MM.1S (cell line): ENCODE measurements at regions not wholly inside any gene's neighbourhood (a gene's known extent, or its start where the extent isn't known, plus 50 kb on each side); places are given as distances from the start of the nearest gene placed in this dataset.

Experiments
- DNase-seq: peaks from one replicate; pipeline ENCODE4 v3.0.0-alpha.2; 2015
- H2AFZ ChIP-seq: fragments of 300-600 bp; sonication (generic); 2 replicates; pipeline ENCODE4 v1.6.0; 2016; ENCODE audit warnings: antibody characterized with exemption, low read length
- H3F3A ChIP-seq: fragments of 300-600 bp; sonication (generic); 2 replicates; pipeline ENCODE4 v1.6.1; 2016; ENCODE audit warnings: mild to moderate bottlenecking, antibody characterized with exemption, low read length, moderate library complexity, mixed read lengths; ENCODE audit not compliant: insufficient read depth
- H3K27ac ChIP-seq: fragments of 300-600 bp; sonication (generic); 2 replicates; pipeline ENCODE4 v1.5.1; 2016; ENCODE audit warnings: mild to moderate bottlenecking, low read length
- H3K27me3 ChIP-seq: fragments of 300-600 bp; sonication (generic); replicated peaks from 2 replicates; pipeline ENCODE4 v1.6.0; 2016; ENCODE audit warnings: low read length; ENCODE audit not compliant: insufficient read depth
- H3K36me3 ChIP-seq: fragments of 300-600 bp; sonication (generic); replicated peaks from 2 replicates; pipeline ENCODE4 v1.6.1; 2016; ENCODE audit warnings: mild to moderate bottlenecking, low read length, mixed read lengths; ENCODE audit not compliant: insufficient read depth
- H3K4me1 ChIP-seq: fragments of 300-600 bp; sonication (generic); 2 replicates; pipeline ENCODE4 v1.6.1; 2016; ENCODE audit warnings: low read length, mixed read lengths
- H3K4me2 ChIP-seq: fragments of 300-600 bp; sonication (generic); 2 replicates; pipeline ENCODE4 v1.6.0; 2016; ENCODE audit warnings: low read depth, low read length
- H3K4me3 ChIP-seq: fragments of 300-600 bp; sonication (generic); 2 replicates; pipeline ENCODE4 v1.5.1; 2016; ENCODE audit warnings: low read length, mixed read lengths
- H3K79me2 ChIP-seq: fragments of 300-600 bp; sonication (generic); 2 replicates; pipeline ENCODE4 v1.6.1; 2016; ENCODE audit warnings: mixed run types, low read length, mixed read lengths
- H3K9ac ChIP-seq: fragments of 300-600 bp; sonication (generic); 2 replicates; pipeline ENCODE4 v1.6.1; 2016; ENCODE audit warnings: low read length, mixed read lengths
- H3K9me2 ChIP-seq: fragments of 300-600 bp; sonication (generic); replicated peaks from 2 replicates; pipeline ENCODE4 v1.6.1; 2016; ENCODE audit warnings: mild to moderate bottlenecking, low read length, mixed read lengths; ENCODE audit not compliant: insufficient read depth
- H3K9me3 ChIP-seq: fragments of 300-600 bp; sonication (generic); replicated peaks from 2 replicates; pipeline ENCODE4 v1.6.1; 2016; ENCODE audit warnings: mild to moderate bottlenecking, low read length, mixed read lengths; ENCODE audit not compliant: insufficient read depth
- H4K20me1 ChIP-seq: fragments of 300-600 bp; sonication (generic); 2 replicates; pipeline ENCODE4 v1.6.1; 2016; ENCODE audit warnings: mild to moderate bottlenecking, low read length, moderate library complexity, mixed read lengths; ENCODE audit not compliant: insufficient read depth
- CTCF ChIP-seq: fragments of 300-600 bp; sonication (generic); IDR thresholded peaks from 2 replicates; pipeline ENCODE4 v1.5.1; 2016; ENCODE audit warnings: antibody characterized with exemption, low read length, mixed read lengths
- EZH2 ChIP-seq: fragments of 300-600 bp; sonication (generic); optimal IDR thresholded peaks from 2 replicates; pipeline ENCODE3; 2017; ENCODE audit warnings: low read depth, mild to moderate bottlenecking, antibody characterized with exemption, low read length, mixed read lengths
- EZH2phosphoT487 ChIP-seq: fragments of 300-600 bp; sonication (generic); IDR thresholded peaks from 2 replicates; pipeline ENCODE4 v1.6.1; 2018; ENCODE audit warnings: antibody characterized with exemption, low read length

GRCh38 chr3:40768046-40768445, 243.3 kb downstream of the ZNF621 start:
- H2AFZ ChIP-seq, result no peak overlapping the region
- H3K27me3 ChIP-seq, result no peaks in the 10 kb centered on the region
- H3K4me2 ChIP-seq, result no peak overlapping the region
- H3K4me1 ChIP-seq, result no peaks in the 10 kb centered on the region
- no peak overlapping the region for H3K9ac ChIP-seq
- no peaks in the 10 kb centered on the region for H3K9me3 ChIP-seq
- H3F3A ChIP-seq, result no peaks in the 10 kb centered on the region
- DNase-seq, result no peak
- no peaks in the 10 kb centered on the region for H3K9me2 ChIP-seq
- H3K79me2 ChIP-seq, result no peaks in the 10 kb centered on the region
- H4K20me1 ChIP-seq, result no peaks in the 10 kb centered on the region
- no peaks in the 10 kb centered on the region for H3K36me3 ChIP-seq
- TF ChIP-seq EZH2phosphoT487 (no peak), EZH2 (no peak), CTCF (no peak)
- no peak overlapping the region for H3K4me3 ChIP-seq
- H3K27ac ChIP-seq, result no peak overlapping the region; the same call in 1 of the 2 replicates

DNA sequence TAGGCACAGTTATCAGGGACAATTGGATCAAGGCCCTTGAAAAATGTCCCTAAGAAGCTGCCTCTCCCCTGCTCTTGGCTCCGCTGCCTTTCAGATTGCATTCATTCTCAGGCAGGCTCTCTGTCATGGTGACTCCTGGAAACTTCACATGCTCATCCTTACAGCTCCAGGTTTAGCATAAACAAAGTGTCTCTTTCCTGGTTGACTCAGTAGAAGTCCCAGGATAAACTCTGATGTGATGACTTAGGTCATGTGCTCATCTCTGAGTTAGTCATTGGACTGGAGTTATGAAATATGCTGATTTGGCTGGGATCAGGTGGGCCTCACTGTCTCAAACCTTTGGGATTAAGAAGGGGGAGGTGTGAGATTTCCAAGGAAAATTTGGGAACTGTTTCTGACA, 243.8 kb downstream of the ZNF621 start:
- Histone ChIP-seq H3K36me3 (no peaks in the 10 kb centered on the region), H3K9me3 (no peaks in the 10 kb centered on the region), H3K27me3 (no peaks in the 10 kb centered on the region), H4K20me1 (no peaks in the 10 kb centered on the region), H3K79me2 (no peaks in the 10 kb centered on the region), H3K4me3 (no peak overlapping the region), H3K27ac (no peak overlapping the region), H3K9me2 (no peaks in the 10 kb centered on the region), H3K9ac (no peak overlapping the region), H3K4me1 (no peaks in the 10 kb centered on the region), H3F3A (no peaks in the 10 kb centered on the region), H2AFZ (no peak overlapping the region), H3K4me2 (no peak overlapping the region)
- TF ChIP-seq EZH2 (no peak), EZH2phosphoT487 (no peak), CTCF (no peak)
- DNase-seq, result no peak

GRCh38 chr3:40770061-40770460, 245.3 kb downstream of the ZNF621 start:
- Histone ChIP-seq H2AFZ (no peak overlapping the region), H3K4me3 (no peak overlapping the region), H3K9me2 (no peaks in the 10 kb centered on the region), H3K4me2 (no peak overlapping the region), H4K20me1 (no peaks in the 10 kb centered on the region), H3K27me3 (no peaks in the 10 kb centered on the region), H3K9me3 (no peaks in the 10 kb centered on the region), H3K4me1 (no peaks in the 10 kb centered on the region), H3F3A (no peaks in the 10 kb centered on the region), H3K27ac (no peak overlapping the region), H3K79me2 (no peaks in the 10 kb centered on the region), H3K9ac (no peak overlapping the region), H3K36me3 (no peaks in the 10 kb centered on the region)
- TF ChIP-seq EZH2 (no peak), CTCF (no peak), EZH2phosphoT487 (no peak)
- no peak for DNase-seq
